ENCODE measurements at regions not wholly inside any gene's neighbourhood (a gene's known extent, or its start where the extent isn't known, plus 50 kb on each side); places are given as distances from the start of the nearest gene placed in this dataset.

- ChIA-PET POLR2A (no interaction called here), CTCF (no interaction called here)
- no peaks in the 10 kb centered on the region for H3K27me3 ChIP-seq (ENCODE audit: control insufficient read depth, insufficient read depth, low read length)
- no peak for DNase-seq (ENCODE audit: low read depth, low spot score)
- TF ChIP-seq CTCF (IDR thresholded peaks at IDR 0.05; ENCODE audit: low read depth, low read length): no peak
- H3K9me3 ChIP-seq (ENCODE audit: control insufficient read depth, insufficient read depth, low read length): peaks cover 37% of the 10 kb centered on the region
- H3K4me3 ChIP-seq (ENCODE audit: low read depth, low read length): no peak overlapping the region
- no peak overlapping the region for H3K27ac ChIP-seq (ENCODE audit: low read depth, low read length)
Observed at GRCh38 chr14:97350415-97350814, 553.2 kb downstream of the VRK1 start.

- POLR2A ChIA-PET: no interaction called here
- Histone ChIP-seq H3K9me3 (ENCODE audit: control insufficient read depth, insufficient read depth, low read length) (peaks cover 37% of the 10 kb centered on the region), H3K27me3 (ENCODE audit: control insufficient read depth, insufficient read depth, low read length) (no peaks in the 10 kb centered on the region), H3K27ac (ENCODE audit: low read depth, low read length) (no peak overlapping the region), H3K4me3 (ENCODE audit: low read depth, low read length) (no peak overlapping the region)
- TF ChIP-seq CTCF (IDR thresholded peaks at IDR 0.05; ENCODE audit: low read depth, low read length): no peak
- DNase-seq (ENCODE audit: low read depth, low spot score): no peak
- CTCF ChIA-PET: no interaction called here
Observed at GRCh38 chr14:97350894-97351731, 553.9 kb downstream of the VRK1 start.

- CTCF ChIA-PET: no interaction called here
- no peak overlapping the region for H3K4me3 ChIP-seq (ENCODE audit: low read depth, low read length)
- POLR2A ChIA-PET: no interaction called here
- no peaks in the 10 kb centered on the region for H3K27me3 ChIP-seq (ENCODE audit: control insufficient read depth, insufficient read depth, low read length)
- TF ChIP-seq CTCF (IDR thresholded peaks at IDR 0.05; ENCODE audit: low read depth, low read length): no peak
- H3K9me3 ChIP-seq (ENCODE audit: control insufficient read depth, insufficient read depth, low read length): peaks cover 26% of the 10 kb centered on the region
- H3K27ac ChIP-seq (ENCODE audit: low read depth, low read length): no peak overlapping the region
- no peak for DNase-seq (ENCODE audit: low read depth, low spot score)
Observed at GRCh38 chr14:97353102-97353501, 555.9 kb downstream of the VRK1 start.

- no peaks in the 10 kb centered on the region for H3K27me3 ChIP-seq (ENCODE audit: control insufficient read depth, insufficient read depth, low read length)
- no peak overlapping the region for H3K27ac ChIP-seq (ENCODE audit: low read depth, low read length)
- no peak for TF ChIP-seq CTCF (IDR thresholded peaks at IDR 0.05; ENCODE audit: low read depth, low read length)
- H3K4me3 ChIP-seq (ENCODE audit: low read depth, low read length): no peak overlapping the region
- CTCF ChIA-PET: no interaction called here
- POLR2A ChIA-PET: no interaction called here
- H3K9me3 ChIP-seq (ENCODE audit: control insufficient read depth, insufficient read depth, low read length): peaks cover 26% of the 10 kb centered on the region
- no peak for DNase-seq (ENCODE audit: low read depth, low spot score)
Observed at GRCh38 chr14:97354119-97354722, 557.0 kb downstream of the VRK1 start.

- no peaks in the 10 kb centered on the region for H3K27me3 ChIP-seq (ENCODE audit: control insufficient read depth, insufficient read depth, low read length)
- ChIA-PET POLR2A (no interaction called here), CTCF (no interaction called here)
- H3K27ac ChIP-seq (ENCODE audit: low read depth, low read length): no peak overlapping the region
- no peak overlapping the region for H3K4me3 ChIP-seq (ENCODE audit: low read depth, low read length)
- DNase-seq (ENCODE audit: low read depth, low spot score): no peak
- no peak for TF ChIP-seq CTCF (IDR thresholded peaks at IDR 0.05; ENCODE audit: low read depth, low read length)
- peaks cover 30% of the 10 kb centered on the region for H3K9me3 ChIP-seq (ENCODE audit: control insufficient read depth, insufficient read depth, low read length)
Observed at GRCh38 chr14:97359341-97359740, 562.2 kb downstream of the VRK1 start.

Data from AG04450 (cell line).